ENCODE measurements at regions not wholly inside any gene's neighbourhood (a gene's known extent, or its start where the extent isn't known, plus 50 kb on each side); places are given as distances from the start of the nearest gene placed in this dataset.

- Histone ChIP-seq H3K4me1 (ENCODE audit: insufficient read depth, low read length, poor library complexity, severe bottlenecking) (peaks cover 66% of the 10 kb centered on the region), H3K4me3 (ENCODE audit: low read length, poor library complexity, severe bottlenecking) (no peak overlapping the region), H3K36me3 (ENCODE audit: insufficient read depth, low read length) (no peaks in the 10 kb centered on the region), H3K9me3 (ENCODE audit: insufficient read depth, low read depth, low read length) (no peaks in the 10 kb centered on the region), H4K20me1 (ENCODE audit: insufficient read depth, low read length, poor library complexity, severe bottlenecking) (no peaks in the 10 kb centered on the region), H3K27me3 (ENCODE audit: insufficient read depth, low read length, poor library complexity, severe bottlenecking) (no peaks in the 10 kb centered on the region), H3K4me2 (ENCODE audit: low read depth, low read length, poor library complexity, severe bottlenecking) (no peak overlapping the region), H2AFZ (ENCODE audit: low read length) (no peak overlapping the region), H3K9ac (ENCODE audit: low read depth, low read length, poor library complexity, severe bottlenecking) (no peak overlapping the region), H3F3A (ENCODE audit: low read depth) (peaks cover 6% of the 10 kb centered on the region), H3K79me2 (ENCODE audit: insufficient read depth, low read length) (no peaks in the 10 kb centered on the region), H3K9me2 (replicated peaks; ENCODE audit: low read depth, low read length) (no peaks in the 10 kb centered on the region)
- TF ChIP-seq EZH2phosphoT487 (IDR thresholded peaks at IDR 0.05; ENCODE audit: borderline replicate concordance) = no peak
- TF ChIP-seq CTCF (conservative IDR thresholded peaks at IDR 0.05; ENCODE audit: low read length) = no peak
These were observed 339.4 kb upstream of the KIAA1217 start for GRCh38 chr10:23869548-23869947.

- Histone ChIP-seq H3K9ac (ENCODE audit: low read depth, low read length, poor library complexity, severe bottlenecking) (peak overlapping the region; percentile 76), H3K9me3 (ENCODE audit: insufficient read depth, low read depth, low read length) (no peaks in the 10 kb centered on the region), H3K4me3 (ENCODE audit: low read length, poor library complexity, severe bottlenecking) (peak overlapping the region; percentile 65), H3K27me3 (ENCODE audit: insufficient read depth, low read length, poor library complexity, severe bottlenecking) (no peaks in the 10 kb centered on the region), H3K79me2 (ENCODE audit: insufficient read depth, low read length) (no peaks in the 10 kb centered on the region), H3F3A (ENCODE audit: low read depth) (peaks cover 6% of the 10 kb centered on the region), H3K4me1 (ENCODE audit: insufficient read depth, low read length, poor library complexity, severe bottlenecking) (peaks cover 64% of the 10 kb centered on the region), H3K4me2 (ENCODE audit: low read depth, low read length, poor library complexity, severe bottlenecking) (peak overlapping the region; percentile 83), H4K20me1 (ENCODE audit: insufficient read depth, low read length, poor library complexity, severe bottlenecking) (no peaks in the 10 kb centered on the region), H2AFZ (ENCODE audit: low read length) (no peak overlapping the region), H3K36me3 (ENCODE audit: insufficient read depth, low read length) (no peaks in the 10 kb centered on the region), H3K9me2 (replicated peaks; ENCODE audit: low read depth, low read length) (no peaks in the 10 kb centered on the region)
- TF ChIP-seq EZH2phosphoT487 (IDR thresholded peaks at IDR 0.05; ENCODE audit: borderline replicate concordance) (no peak), CTCF (conservative IDR thresholded peaks at IDR 0.05; ENCODE audit: low read length) (no peak)
These were observed 338.9 kb upstream of the KIAA1217 start for GRCh38 chr10:23869996-23870395.

GRCh38 chr10:23870651-23871610 lies 338.0 kb upstream of the KIAA1217 start:
- no peaks in the 10 kb centered on the region for H4K20me1 ChIP-seq (ENCODE audit: insufficient read depth, low read length, poor library complexity, severe bottlenecking)
- no peaks in the 10 kb centered on the region for H3K9me3 ChIP-seq (ENCODE audit: insufficient read depth, low read depth, low read length)
- H3K9me2 ChIP-seq (replicated peaks; ENCODE audit: low read depth, low read length) = no peaks in the 10 kb centered on the region
- H3K4me1 ChIP-seq (ENCODE audit: insufficient read depth, low read length, poor library complexity, severe bottlenecking) = peaks cover 54% of the 10 kb centered on the region
- H3K27me3 ChIP-seq (ENCODE audit: insufficient read depth, low read length, poor library complexity, severe bottlenecking) = no peaks in the 10 kb centered on the region
- H3K79me2 ChIP-seq (ENCODE audit: insufficient read depth, low read length) = no peaks in the 10 kb centered on the region
- H2AFZ ChIP-seq (ENCODE audit: low read length) = no peak overlapping the region; the same call in 1 of the 2 replicates
- no peak for TF ChIP-seq CTCF (conservative IDR thresholded peaks at IDR 0.05; ENCODE audit: low read length)
- TF ChIP-seq EZH2phosphoT487 (IDR thresholded peaks at IDR 0.05; ENCODE audit: borderline replicate concordance) = no peak
- H3F3A ChIP-seq (ENCODE audit: low read depth) = peaks cover 6% of the 10 kb centered on the region
- H3K36me3 ChIP-seq (ENCODE audit: insufficient read depth, low read length) = no peaks in the 10 kb centered on the region
- peak overlapping the region; percentile 65 for H3K4me3 ChIP-seq (ENCODE audit: low read length, poor library complexity, severe bottlenecking)
- H3K4me2 ChIP-seq (ENCODE audit: low read depth, low read length, poor library complexity, severe bottlenecking) = peak overlapping the region; percentile 83
- H3K9ac ChIP-seq (ENCODE audit: low read depth, low read length, poor library complexity, severe bottlenecking) = peak overlapping the region; percentile 76
